T-cell (primary cell): ENCODE measurements at regions not wholly inside any gene's neighbourhood (a gene's known extent, or its start where the extent isn't known, plus 50 kb on each side); places are given as distances from the start of the nearest gene placed in this dataset.
A peak's percentile ranks its signal among the peaks of the same experiment; 100 is the strongest.

Experiments
- ATAC-seq, 4 experiments: fragments of 200-7000 bp in 3 of 4; fragments of 150-1000 bp in 1 of 4; cut with Tn5 transposase; replicated peaks in 1 of 4; 1 replicate in 3 of 4; 2 replicates in 1 of 4; pipeline ENCODE4 v1.10.0; 2021; ENCODE audit warnings: moderate library complexity in 3 of 4, mild to moderate bottlenecking in 2 of 4, moderate number of reproducible peaks in 1 of 4
- CTCF ChIA-PET, 2 donors: fragments of 300-600 bp; sonication (Branson Sonifier 250); formaldehyde crosslinking; loops; one replicate each; lab custom pipeline; 2022; ENCODE audit warnings: antibody characterized with exemption in 2 of 2; lab: Charles Lee
- POLR2A ChIA-PET, 2 donors: fragments of 300-600 bp; sonication (Branson Sonifier 250); formaldehyde crosslinking; loops; one replicate each; lab custom pipeline; 2022; ENCODE audit warnings: antibody characterized with exemption in 2 of 2; lab: Charles Lee
- DNase-seq, 35 experiments: peaks; one replicate each; pipeline versions ENCODE4 v3.0.0 to v3.0.0-alpha.2; 2013 to 2023
- H3K27ac ChIP-seq: one replicate; pipeline ENCODE4 v1.5.1; 2013; ENCODE audit warnings: low read length
- H3K27me3 ChIP-seq, 2 experiments: replicated peaks in 1 of 2; 1 replicate in 1 of 2; 2 replicates in 1 of 2; pipeline versions ENCODE4 v1.6.1 to v1.7.0; 2013; ENCODE audit warnings: low read length in 1 of 2, mixed read lengths in 1 of 2; ENCODE audit not compliant: control insufficient read depth in 2 of 2, insufficient read depth in 2 of 2; ENCODE audit errors: extremely low read depth in 1 of 2
- H3K36me3 ChIP-seq, 2 donors: 1 replicate in 1 of 2; 2 replicates in 1 of 2; pipeline versions ENCODE4 v1.6.1 to v1.7.0; 2013; ENCODE audit warnings: low read length in 1 of 2; ENCODE audit not compliant: control insufficient read depth in 2 of 2, insufficient read depth in 1 of 2; ENCODE audit errors: extremely low read depth in 1 of 2
- H3K4me1 ChIP-seq, 2 experiments: 1 replicate in 1 of 2; 2 replicates in 1 of 2; pipeline versions ENCODE4 v1.6.1 to v1.7.0; 2013; ENCODE audit warnings: low read length in 2 of 2, mixed read lengths in 1 of 2; ENCODE audit not compliant: insufficient read depth in 2 of 2, control insufficient read depth in 1 of 2; ENCODE audit errors: extremely low read depth in 1 of 2
- H3K4me3 ChIP-seq, 2 donors: 1 replicate in 1 of 2; 2 replicates in 1 of 2; pipeline versions ENCODE4 v1.5.1 to v1.7.0; 2013; ENCODE audit warnings: mild to moderate bottlenecking in 2 of 2, low read length in 1 of 2, moderate library complexity in 1 of 2; ENCODE audit not compliant: control insufficient read depth in 1 of 2; ENCODE audit errors: extremely low read depth in 1 of 2
- H3K9me3 ChIP-seq: 2 replicates; pipeline ENCODE4 v1.7.0; 2013
- H3K27ac Mint-ChIP-seq, 2 donors: one replicate each; pipeline ENCODE4 v1.8.0; 2020 to 2021; ENCODE audit warnings: mild to moderate bottlenecking in 2 of 2, mixed read lengths in 2 of 2
- H3K27me3 Mint-ChIP-seq, 2 donors: one replicate each; pipeline ENCODE4 v1.8.0; 2021 to 2022; ENCODE audit warnings: mixed read lengths in 2 of 2
- H3K36me3 Mint-ChIP-seq: one replicate; pipeline ENCODE4 v1.8.0; 2021; ENCODE audit warnings: mixed read lengths
- H3K4me1 Mint-ChIP-seq, 3 donors: one replicate each; pipeline ENCODE4 v1.8.0; 2020 to 2022; ENCODE audit warnings: mixed read lengths in 3 of 3, mild to moderate bottlenecking in 1 of 3
- H3K4me3 Mint-ChIP-seq, 3 donors: one replicate each; pipeline ENCODE4 v1.8.0; 2020 to 2022; ENCODE audit warnings: mild to moderate bottlenecking in 3 of 3, mixed read lengths in 3 of 3, moderate library complexity in 3 of 3
- H3K9me3 Mint-ChIP-seq, 3 donors: one replicate each; pipeline ENCODE4 v1.8.0; 2020 to 2022; ENCODE audit warnings: mixed read lengths in 3 of 3
- WGBS: methylation state at CpG from one replicate; pipeline ENCODE4 v1.1.5; 2013; ENCODE audit warnings: missing lambda C conversion rate; ENCODE audit not compliant: insufficient coverage; 5-methylcytosine and 5-hydroxymethylcytosine counted together

DNA sequence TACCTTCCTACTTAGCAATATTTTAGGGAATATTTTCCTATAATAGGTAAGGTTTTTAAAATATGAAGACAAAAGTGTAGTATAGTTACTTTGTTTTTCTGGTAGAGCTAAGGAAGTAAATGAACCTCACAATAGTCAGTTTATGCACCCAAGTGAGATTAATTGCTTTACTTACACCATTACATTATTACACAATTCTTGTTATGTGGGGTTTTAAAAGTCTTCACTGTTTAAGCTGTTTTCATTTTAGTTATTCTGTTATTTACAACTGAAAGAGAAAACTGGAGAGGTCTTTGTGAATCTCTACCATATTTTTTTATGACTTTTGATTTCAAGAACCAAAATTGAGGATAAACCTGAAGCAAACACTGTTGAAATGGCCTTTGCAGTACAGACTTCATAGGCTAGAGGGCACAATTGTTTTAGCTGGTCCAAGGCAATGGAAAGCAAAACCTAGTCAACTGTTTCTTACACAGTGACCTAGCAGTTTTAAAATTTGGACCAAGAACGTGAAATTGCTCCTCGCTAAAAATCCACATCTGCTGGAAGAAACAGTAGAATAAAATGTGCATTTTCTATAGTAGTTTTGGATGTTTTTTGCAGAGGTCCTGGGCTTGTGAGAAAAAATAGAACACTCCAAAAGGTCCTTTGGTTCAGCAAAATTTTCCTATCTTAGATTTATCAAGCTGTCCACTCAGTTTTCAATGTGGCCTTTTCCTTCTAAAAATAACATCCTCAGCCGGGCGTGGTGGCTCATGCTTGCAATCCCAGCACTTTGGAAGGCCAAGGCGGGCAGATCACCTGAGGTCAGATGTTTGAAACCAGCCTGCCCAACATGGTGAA is 66.4 kb upstream of the FER start:
- ChIA-PET POLR2A (no interaction called here), CTCF (interaction anchor here (0.6 to 1.6 kb wide), 5 partner anchors 11 to 666 kb away, joined by 3 to 4 read pairs (median 3); no protein-coding TSS in a partner anchor)
- H3K27me3 ChIP-seq = peaks cover 0 to 5% of the 10 kb centered on the region in 2 experiments
- H3K4me1 ChIP-seq = no peaks in the 10 kb centered on the region
- H3K4me3 ChIP-seq = no peak overlapping the region
- no peaks in the 10 kb centered on the region for H3K4me1 Mint-ChIP-seq
- H3K9me3 Mint-ChIP-seq = no peaks in the 10 kb centered on the region
- 44% methylated on average over 3 of the region's 5 CpGs for WGBS
- H3K36me3 Mint-ChIP-seq = no peaks in the 10 kb centered on the region
- no peak overlapping the region for H3K27ac Mint-ChIP-seq
- peak in 2 of 4 experiments; percentile 57 to 73 for ATAC-seq
- H3K9me3 ChIP-seq = no peaks in the 10 kb centered on the region
- H3K36me3 ChIP-seq = no peaks in the 10 kb centered on the region
- peaks cover 5 to 9% of the 10 kb centered on the region in 2 donors for H3K27me3 Mint-ChIP-seq
- no peak overlapping the region for H3K4me3 Mint-ChIP-seq
- H3K27ac ChIP-seq = no peak overlapping the region
- DNase-seq = peak in 11 of 35 experiments; percentile 2 to 66 (median 15)

DNA sequence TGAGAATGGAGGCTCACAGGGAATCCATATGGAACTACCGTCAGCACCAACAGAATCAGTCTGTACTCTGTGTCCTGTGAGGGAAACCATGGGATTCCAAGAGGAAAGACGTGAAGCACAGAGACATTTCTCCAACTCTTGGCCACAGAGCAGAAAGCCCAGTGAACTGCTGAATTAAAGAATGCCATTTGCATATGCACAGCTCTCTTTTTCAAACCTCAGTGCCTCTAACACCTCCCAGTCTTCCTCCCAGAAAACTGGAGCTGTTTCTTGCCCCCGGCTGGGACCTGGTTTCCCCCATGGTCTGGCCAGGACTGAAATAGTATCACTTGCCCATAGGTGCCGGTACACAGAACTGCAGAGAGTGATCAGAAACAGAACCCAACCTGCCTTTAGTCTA is 69.6 kb upstream of the FER start:
- H3K27ac ChIP-seq = no peak overlapping the region
- Mint-ChIP-seq H3K36me3 (no peaks in the 10 kb centered on the region), H3K4me1 (no peaks in the 10 kb centered on the region), H3K4me3 (no peak overlapping the region), H3K27ac (no peak overlapping the region), H3K27me3 (peaks cover 10 to 13% of the 10 kb centered on the region in 2 donors), H3K9me3 (no peaks in the 10 kb centered on the region)
- H3K9me3 ChIP-seq = no peaks in the 10 kb centered on the region
- WGBS = 43% methylated on average over 2 of the region's 4 CpGs
- ATAC-seq (no peak), DNase-seq (no peak)
- no peak overlapping the region for H3K4me3 ChIP-seq
- CTCF ChIA-PET = interaction anchor here (0.6 kb wide), 2 partner anchors 16 to 26 kb away, joined by 3 read pairs; no protein-coding TSS in a partner anchor
- POLR2A ChIA-PET = no interaction called here
- no peaks in the 10 kb centered on the region for H3K4me1 ChIP-seq
- no peaks in the 10 kb centered on the region for H3K36me3 ChIP-seq
- peaks cover 0 to 2% of the 10 kb centered on the region in 2 experiments for H3K27me3 ChIP-seq

DNA sequence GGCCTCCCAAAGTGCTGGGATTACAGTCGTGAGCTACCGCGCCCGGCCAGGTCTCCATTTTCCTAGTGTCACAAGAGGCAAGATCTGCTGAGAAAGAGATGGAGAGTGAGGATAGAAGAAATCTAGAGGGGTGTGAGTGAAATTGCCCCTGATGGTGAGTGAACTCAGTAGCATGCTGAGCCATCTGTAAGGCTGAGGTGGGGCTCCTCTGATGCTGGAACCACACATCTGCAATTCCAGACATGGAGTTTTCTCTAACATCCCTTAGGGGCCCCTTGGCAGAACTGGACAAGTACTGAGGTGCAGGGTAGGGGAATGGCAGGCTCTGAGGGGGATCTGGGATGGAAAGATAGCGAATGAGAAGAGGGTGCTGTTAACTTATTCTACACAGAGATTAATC is 72.0 kb upstream of the FER start:
- no peaks in the 10 kb centered on the region for H3K36me3 ChIP-seq
- H3K4me3 Mint-ChIP-seq = no peak overlapping the region
- H3K27me3 Mint-ChIP-seq = peaks cover 12 to 13% of the 10 kb centered on the region in 2 donors
- peaks cover 0 to 2% of the 10 kb centered on the region in 2 experiments for H3K27me3 ChIP-seq
- WGBS = 100% methylated on average over 3 of the region's 5 CpGs
- no peak for ATAC-seq
- H3K4me1 ChIP-seq = no peaks in the 10 kb centered on the region
- H3K4me3 ChIP-seq = no peak overlapping the region
- no peaks in the 10 kb centered on the region for H3K9me3 Mint-ChIP-seq
- no peak for DNase-seq
- H3K27ac Mint-ChIP-seq = no peak overlapping the region
- no peaks in the 10 kb centered on the region for H3K36me3 Mint-ChIP-seq
- ChIA-PET POLR2A (interaction anchor here in 1 of 2 donors (0.6 kb wide), 1 partner anchor 923 kb away, joined by 3 read pairs; no protein-coding TSS in a partner anchor), CTCF (no interaction called here)
- no peaks in the 10 kb centered on the region for H3K9me3 ChIP-seq
- H3K4me1 Mint-ChIP-seq = no peaks in the 10 kb centered on the region
- H3K27ac ChIP-seq = no peak overlapping the region

DNA sequence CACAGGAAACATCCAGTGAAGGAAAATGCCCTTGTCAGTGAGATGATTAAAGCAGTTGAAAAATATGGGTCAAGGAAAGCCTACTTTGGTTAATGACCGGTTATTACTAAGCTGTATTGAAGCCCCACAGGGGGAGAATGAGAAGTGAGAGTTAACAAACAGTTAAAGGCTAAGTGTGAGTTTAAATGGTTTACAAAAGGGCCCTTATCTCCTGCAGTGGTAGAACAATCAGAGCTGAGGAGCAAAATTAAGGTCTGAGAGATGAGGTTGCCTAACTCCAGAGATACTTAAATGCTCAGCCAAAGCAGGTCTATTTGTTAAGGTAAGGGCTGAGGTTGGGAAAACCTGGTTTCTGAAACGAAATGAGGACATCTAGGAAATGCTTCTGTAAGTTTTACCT is 75.1 kb upstream of the FER start:
- Histone ChIP-seq H3K27me3 (no peaks in the 10 kb centered on the region), H3K9me3 (no peaks in the 10 kb centered on the region), H3K36me3 (no peaks in the 10 kb centered on the region), H3K27ac (no peak overlapping the region), H3K4me3 (no peak overlapping the region), H3K4me1 (no peaks in the 10 kb centered on the region)
- Mint-ChIP-seq H3K36me3 (no peaks in the 10 kb centered on the region), H3K27me3 (peaks cover 7 to 12% of the 10 kb centered on the region in 2 donors), H3K27ac (no peak overlapping the region), H3K9me3 (no peaks in the 10 kb centered on the region), H3K4me3 (no peak overlapping the region), H3K4me1 (no peaks in the 10 kb centered on the region)
- no peak for ATAC-seq
- ChIA-PET POLR2A (no interaction called here), CTCF (interaction anchor here in 1 of 2 donors (0.6 kb wide), 1 partner anchor 1643 kb away, joined by 4 read pairs; no protein-coding TSS in a partner anchor)
- WGBS = 100% methylated on average over 1 of the region's 2 CpGs
- DNase-seq = no peak

DNA sequence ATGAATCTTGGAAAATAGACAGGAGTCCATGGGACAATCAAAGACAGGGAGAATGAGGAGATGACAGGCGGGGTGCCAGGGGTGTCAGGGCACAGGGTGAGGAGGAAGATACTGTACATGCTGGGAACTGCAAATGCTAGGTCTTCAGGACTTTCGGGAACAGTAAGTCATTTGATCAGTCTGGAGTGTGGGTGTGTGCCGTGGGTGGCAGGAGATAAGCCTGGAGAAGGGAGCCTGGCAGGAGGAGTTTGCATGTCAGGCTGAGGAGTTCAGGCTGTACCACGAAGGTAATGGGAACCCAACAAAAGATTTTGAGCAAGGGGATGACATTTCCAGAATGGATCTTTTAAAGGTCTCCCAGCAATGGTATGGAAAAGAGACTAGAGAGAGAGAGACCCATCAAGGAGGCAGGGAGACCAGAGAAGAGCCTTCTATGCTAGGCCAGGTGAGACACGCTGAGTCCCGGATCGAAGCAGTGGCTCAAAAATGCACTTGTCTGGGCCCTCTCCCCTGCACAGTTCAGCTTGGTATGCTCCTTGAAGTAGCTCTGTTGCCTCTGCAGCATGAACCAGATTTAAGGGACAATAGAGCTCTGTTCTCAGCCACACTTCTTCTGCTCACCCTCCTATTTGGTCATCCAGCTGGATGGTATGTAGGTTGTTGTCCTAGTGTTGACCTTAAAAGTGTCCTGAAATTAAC is 77.0 kb upstream of the FER start:
- no peaks in the 10 kb centered on the region for H3K9me3 ChIP-seq
- H3K4me3 ChIP-seq = no peak overlapping the region
- ATAC-seq = no peak
- POLR2A ChIA-PET = no interaction called here
- CTCF ChIA-PET = no interaction called here
- Mint-ChIP-seq H3K4me1 (no peaks in the 10 kb centered on the region), H3K27ac (no peak overlapping the region), H3K27me3 (peaks cover 6 to 10% of the 10 kb centered on the region in 2 donors), H3K4me3 (no peak overlapping the region), H3K36me3 (no peaks in the 10 kb centered on the region), H3K9me3 (peaks cover 0 to 6% (median 0%) of the 10 kb centered on the region in 3 donors)
- no peak overlapping the region for H3K27ac ChIP-seq
- DNase-seq = no peak
- no peaks in the 10 kb centered on the region for H3K36me3 ChIP-seq
- no peaks in the 10 kb centered on the region for H3K4me1 ChIP-seq
- no peaks in the 10 kb centered on the region for H3K27me3 ChIP-seq
- WGBS = 68% methylated on average over 7 of the region's 7 CpGs

- Histone ChIP-seq H3K27me3 (no peaks in the 10 kb centered on the region), H3K36me3 (no peaks in the 10 kb centered on the region), H3K27ac (no peak overlapping the region), H3K4me1 (no peaks in the 10 kb centered on the region), H3K4me3 (no peak overlapping the region), H3K9me3 (no peaks in the 10 kb centered on the region)
- Mint-ChIP-seq H3K36me3 (no peaks in the 10 kb centered on the region), H3K4me1 (no peaks in the 10 kb centered on the region), H3K27me3 (peaks cover 3 to 4% of the 10 kb centered on the region in 2 donors), H3K27ac (no peak overlapping the region), H3K4me3 (no peak overlapping the region), H3K9me3 (peaks cover 0 to 6% (median 0%) of the 10 kb centered on the region in 3 donors)
- ChIA-PET CTCF (no interaction called here), POLR2A (no interaction called here)
- WGBS = no CpG with 5 or more reads among the region's 1 CpG
- no peak for ATAC-seq
- no peak for DNase-seq
These were observed 78.2 kb upstream of the FER start for GRCh38 chr5:108669462-108669861.
